PC-3 (cell line): ENCODE measurements at regions not wholly inside any gene's neighbourhood (a gene's known extent, or its start where the extent isn't known, plus 50 kb on each side); places are given as distances from the start of the nearest gene placed in this dataset.

ENCODE experiments used
- ATAC-seq: fragments of 200-7000 bp; cut with Tn5 transposase; 2 replicates; pipeline ENCODE4 v1.9.1; 2020; ENCODE audit warnings: mild to moderate bottlenecking, moderate library complexity
- BruUV-seq: library from RNA; stranded (reverse); fragments of 400-500 nt; replicated peaks from 2 replicates; lab custom pipeline; 2021; lab: Mats Ljungman, UMichigan
- CTCF ChIA-PET: fragments of 300-600 bp; sonication (Branson Sonifier 250); formaldehyde crosslinking; loops from one replicate; lab custom pipeline; 2022; ENCODE audit warnings: antibody characterized with exemption; lab: Charles Lee
- POLR2A ChIA-PET: fragments of 300-600 bp; sonication (Branson Sonifier 250); formaldehyde crosslinking; loops from one replicate; lab custom pipeline; 2022; ENCODE audit warnings: antibody characterized with exemption; ENCODE audit not compliant: unreplicated experiment; lab: Charles Lee
- DNase-seq: peaks from one replicate; pipeline ENCODE4 v3.0.0-alpha.2; 2015
- H2AFZ ChIP-seq: fragments of 300-600 bp; sonication (generic); 2 replicates; pipeline ENCODE4 v1.6.0; 2016; ENCODE audit warnings: antibody characterized with exemption, low read length
- H3F3A ChIP-seq: fragments of 300-600 bp; sonication (generic); one replicate; pipeline ENCODE4 v1.6.0; 2017; ENCODE audit warnings: antibody characterized with exemption, low read length, control low read depth, mild to moderate bottlenecking; ENCODE audit not compliant: unreplicated experiment
- H3K27ac ChIP-seq: fragments of 300-600 bp; sonication (generic); 2 replicates; pipeline ENCODE4 v1.5.1; 2016; ENCODE audit warnings: mild to moderate bottlenecking, low read length
- H3K27me3 ChIP-seq: fragments of 300-600 bp; sonication (generic); 2 replicates; pipeline ENCODE4 v1.6.1; 2016; ENCODE audit warnings: low read length, mixed read lengths
- H3K36me3 ChIP-seq: fragments of 300-600 bp; sonication (generic); 2 replicates; pipeline ENCODE4 v1.6.1; 2016; ENCODE audit warnings: low read depth, mixed run types, low read length, mixed read lengths
- H3K4me1 ChIP-seq: fragments of 300-600 bp; sonication (generic); 2 replicates; pipeline ENCODE4 v1.5.1; 2016; ENCODE audit warnings: low read length; ENCODE audit not compliant: insufficient read depth
- H3K4me2 ChIP-seq: fragments of 300-600 bp; sonication (generic); 2 replicates; pipeline ENCODE4 v1.6.0; 2016; ENCODE audit warnings: low read length
- H3K4me3 ChIP-seq: fragments of 300-600 bp; sonication (generic); 2 replicates; pipeline ENCODE4 v1.5.1; 2016; ENCODE audit warnings: mild to moderate bottlenecking, low read length, mixed read lengths
- H3K79me2 ChIP-seq: fragments of 300-600 bp; sonication (generic); 2 replicates; pipeline ENCODE4 v1.6.1; 2017; ENCODE audit warnings: low read length, mixed read lengths
- H3K9ac ChIP-seq: fragments of 300-600 bp; sonication (generic); 2 replicates; pipeline ENCODE4 v1.6.0; 2016; ENCODE audit warnings: mild to moderate bottlenecking, low read length
- H3K9me2 ChIP-seq: fragments of 300-600 bp; sonication (generic); replicated peaks from 2 replicates; pipeline ENCODE4 v1.6.1; 2016; ENCODE audit warnings: mixed run types, low read length, mixed read lengths
- H3K9me3 ChIP-seq: fragments of 300-600 bp; sonication (generic); 2 replicates; pipeline ENCODE4 v1.6.1; 2016; ENCODE audit warnings: low read length, mixed read lengths
- H4K20me1 ChIP-seq: fragments of 300-600 bp; sonication (generic); 2 replicates; pipeline ENCODE4 v1.6.1; 2016; ENCODE audit warnings: low read length, mixed read lengths
- CTCF ChIP-seq: fragments of 300-600 bp; sonication (generic); conservative IDR thresholded peaks from 2 replicates; pipeline ENCODE4 v1.5.1; 2017; ENCODE audit warnings: antibody characterized with exemption, low read depth, mild to moderate bottlenecking, low read length
- EZH2 ChIP-seq: fragments of 300-600 bp; sonication (generic); IDR thresholded peaks from one replicate; pipeline ENCODE4 v1.6.1; 2017; ENCODE audit warnings: antibody characterized with exemption, mild to moderate bottlenecking, low read length; ENCODE audit not compliant: unreplicated experiment
- EZH2phosphoT487 ChIP-seq: fragments of 300-600 bp; sonication (generic); IDR thresholded peaks from 2 replicates; pipeline ENCODE4 v1.6.1; 2018; ENCODE audit warnings: mild to moderate bottlenecking, antibody characterized with exemption, low read length, borderline replicate concordance
- intact Hi-C: fragments of 100-400 bp; cut with micrococcal nuclease; formaldehyde crosslinking; loops from 2 replicates; pipeline ENCODE4 v1.9.0; 2023

GRCh38 chr4:124433500-124433899 lies 279.0 kb downstream of the ANKRD50 start:
- intact Hi-C loops = loop anchor here (5.0 kb wide), 2 partner anchors 509 to 809 kb away; no protein-coding TSS in a partner anchor
- Histone ChIP-seq H3K9me2 (no peaks in the 10 kb centered on the region), H3K9me3 (no peaks in the 10 kb centered on the region), H3K4me3 (no peak overlapping the region), H3K9ac (peak overlapping the region; percentile 58; the same call in 1 of the 2 replicates), H4K20me1 (no peaks in the 10 kb centered on the region), H3K36me3 (no peaks in the 10 kb centered on the region), H3F3A (peaks cover 6% of the 10 kb centered on the region), H3K27ac (peak overlapping the region; percentile 89), H3K4me1 (peaks cover 75% of the 10 kb centered on the region), H3K27me3 (no peaks in the 10 kb centered on the region), H3K4me2 (peak overlapping the region; percentile 51; the same call in 1 of the 2 replicates), H3K79me2 (no peaks in the 10 kb centered on the region), H2AFZ (no peak overlapping the region)
- BruUV-seq = no TSS peak
- DNase-seq = no peak
- POLR2A ChIA-PET = no interaction called here
- TF ChIP-seq EZH2 (no peak), CTCF (no peak), EZH2phosphoT487 (no peak)
- CTCF ChIA-PET = no interaction called here
- no peak for ATAC-seq

- no peak overlapping the region for H3K4me3 ChIP-seq
- intact Hi-C loops = no loop called here
These were observed 277.1 kb downstream of the ANKRD50 start for GRCh38 chr4:124435274-124435950.

More at GRCh38 chr4:124435274-124435950, 277.1 kb downstream of the ANKRD50 start:
- Histone ChIP-seq H4K20me1 (no peaks in the 10 kb centered on the region), H3K9ac (no peak overlapping the region), H3K36me3 (no peaks in the 10 kb centered on the region), H3K4me2 (no peak overlapping the region), H3F3A (no peaks in the 10 kb centered on the region), H3K4me1 (peaks cover 62% of the 10 kb centered on the region), H3K79me2 (no peaks in the 10 kb centered on the region), H3K27ac (no peak overlapping the region), H3K9me3 (no peaks in the 10 kb centered on the region), H2AFZ (no peak overlapping the region), H3K27me3 (no peaks in the 10 kb centered on the region), H3K9me2 (no peaks in the 10 kb centered on the region)
- no peak for ATAC-seq
- TF ChIP-seq CTCF (no peak), EZH2 (no peak), EZH2phosphoT487 (no peak)
- no TSS peak for BruUV-seq
- POLR2A ChIA-PET = no interaction called here
- DNase-seq = no peak
- CTCF ChIA-PET = interaction anchor here (0.5 kb wide), 1 partner anchor 31 kb away, joined by 3 read pairs; no protein-coding TSS in a partner anchor
